ENCODE measurements at regions not wholly inside any gene's neighbourhood (a gene's known extent, or its start where the extent isn't known, plus 50 kb on each side); places are given as distances from the start of the nearest gene placed in this dataset.

DNA sequence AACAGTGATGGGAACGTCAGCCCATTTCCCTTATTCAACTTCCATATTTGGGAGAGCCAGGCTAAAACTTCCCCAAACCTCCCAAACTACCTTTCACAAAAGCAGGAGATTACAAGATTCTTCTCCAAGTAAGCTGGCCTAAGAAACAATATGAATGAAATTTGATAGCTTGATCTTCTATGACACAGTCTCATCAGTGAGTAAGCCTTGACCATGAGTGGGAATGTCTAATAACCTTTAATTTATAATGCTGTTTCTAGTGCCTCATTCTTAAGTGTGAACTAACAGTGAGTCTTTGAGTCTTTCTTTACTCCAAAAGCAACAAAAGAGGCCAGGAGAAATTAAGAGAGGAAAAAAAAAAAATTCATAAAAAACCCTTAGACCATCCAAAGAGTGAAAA, 1379.9 kb downstream of the EFNA5 start:
- no peak for TF ChIP-seq EZH2 (IDR thresholded peaks at IDR 0.05; ENCODE audit: insufficient read depth, low read length)
- TF ChIP-seq, protein P1, sequence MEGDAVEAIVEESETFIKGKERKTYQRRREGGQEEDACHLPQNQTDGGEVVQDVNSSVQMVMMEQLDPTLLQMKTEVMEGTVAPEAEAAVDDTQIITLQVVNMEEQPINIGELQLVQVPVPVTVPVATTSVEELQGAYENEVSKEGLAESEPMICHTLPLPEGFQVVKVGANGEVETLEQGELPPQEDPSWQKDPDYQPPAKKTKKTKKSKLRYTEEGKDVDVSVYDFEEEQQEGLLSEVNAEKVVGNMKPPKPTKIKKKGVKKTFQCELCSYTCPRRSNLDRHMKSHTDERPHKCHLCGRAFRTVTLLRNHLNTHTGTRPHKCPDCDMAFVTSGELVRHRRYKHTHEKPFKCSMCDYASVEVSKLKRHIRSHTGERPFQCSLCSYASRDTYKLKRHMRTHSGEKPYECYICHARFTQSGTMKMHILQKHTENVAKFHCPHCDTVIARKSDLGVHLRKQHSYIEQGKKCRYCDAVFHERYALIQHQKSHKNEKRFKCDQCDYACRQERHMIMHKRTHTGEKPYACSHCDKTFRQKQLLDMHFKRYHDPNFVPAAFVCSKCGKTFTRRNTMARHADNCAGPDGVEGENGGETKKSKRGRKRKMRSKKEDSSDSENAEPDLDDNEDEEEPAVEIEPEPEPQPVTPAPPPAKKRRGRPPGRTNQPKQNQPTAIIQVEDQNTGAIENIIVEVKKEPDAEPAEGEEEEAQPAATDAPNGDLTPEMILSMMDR (IDR thresholded peaks at IDR 0.05; ENCODE audit: insufficient read depth, low read depth, low read length), result no peak

Measured in astrocyte (in vitro differentiated cells and primary cell).